ENCODE measurements at regions not wholly inside any gene's neighbourhood (a gene's known extent, or its start where the extent isn't known, plus 50 kb on each side); places are given as distances from the start of the nearest gene placed in this dataset.
A peak's percentile ranks its signal among the peaks of the same experiment; 100 is the strongest.
"Not testable (repeated sequence)": the region's sequence is repeated elsewhere in the genome, so short reads cannot be mapped to it uniquely, and the experiment has no call there.

DNA sequence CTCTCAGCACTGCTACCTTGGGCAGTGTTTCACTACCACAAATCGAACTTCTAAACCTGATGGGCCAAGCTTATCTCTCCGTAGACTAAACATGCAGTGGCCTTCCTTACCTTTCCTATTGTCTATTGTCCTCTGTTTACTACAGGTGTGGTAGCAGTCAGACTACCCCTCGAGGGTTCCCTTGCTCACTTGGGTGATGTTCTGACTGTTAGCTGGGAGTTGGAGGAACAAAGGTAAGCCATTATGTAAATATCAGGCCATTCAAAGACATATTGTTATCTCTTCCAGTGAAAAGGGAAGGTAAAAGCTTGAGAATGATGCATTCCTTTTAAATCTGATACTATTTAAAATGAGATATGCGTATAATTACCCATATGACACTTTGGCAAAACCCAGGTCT, 828.3 kb upstream of the EEF2KMT start:
- DNase-seq, result no peak
- H3K9me3 Mint-ChIP-seq, result peaks cover 0 to 15% (median 11%) of the 10 kb centered on the region in 5 donors
- H3K4me3 Mint-ChIP-seq, result no peak overlapping the region
- H3K27ac ChIP-seq (ENCODE audit: low read depth, low read length), result no peak overlapping the region
- H3K27me3 Mint-ChIP-seq, result no peaks in the 10 kb centered on the region
- no peaks in the 10 kb centered on the region for H3K27me3 ChIP-seq (ENCODE audit: insufficient read depth, low read length, poor library complexity, severe bottlenecking)
- no peaks in the 10 kb centered on the region for H3K36me3 ChIP-seq (ENCODE audit: insufficient read depth, low read length)
- H3K4me3 ChIP-seq (ENCODE audit: low read length), result no peak overlapping the region
- H3K4me1 Mint-ChIP-seq, result no peaks in the 10 kb centered on the region
- CTCF ChIA-PET, result no interaction called here
- POLR2A ChIA-PET, result no interaction called here
- H3K9me3 ChIP-seq (ENCODE audit: low read length), result no peaks in the 10 kb centered on the region
- H3K4me1 ChIP-seq (ENCODE audit: insufficient read depth, low read length), result no peaks in the 10 kb centered on the region
- H3K36me3 Mint-ChIP-seq, result no peaks in the 10 kb centered on the region
- no peak overlapping the region for H3K27ac Mint-ChIP-seq

DNA sequence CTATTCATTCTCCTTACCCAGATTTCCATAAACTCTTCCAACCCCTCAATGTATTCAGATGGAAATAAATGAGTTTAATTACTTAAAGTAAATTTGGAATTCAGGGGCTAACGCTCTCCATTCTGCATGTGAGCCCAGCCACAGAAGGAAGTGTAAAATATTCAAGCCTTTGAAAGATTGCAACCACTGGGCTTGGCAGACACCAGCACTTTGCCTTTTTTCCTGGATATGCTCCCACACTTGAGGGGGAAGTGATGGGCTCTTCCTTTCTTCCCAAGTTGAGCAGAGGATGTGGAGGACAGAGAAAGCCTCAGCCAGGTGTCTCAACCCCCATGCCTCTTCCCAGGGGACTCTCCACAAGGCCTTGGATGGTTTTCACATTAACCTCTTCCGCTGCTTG, 825.1 kb upstream of the EEF2KMT start:
- POLR2A ChIA-PET, result no interaction called here
- Histone ChIP-seq H3K4me1 (ENCODE audit: insufficient read depth, low read length) (no peaks in the 10 kb centered on the region), H3K27ac (ENCODE audit: low read depth, low read length) (no peak overlapping the region), H3K9me3 (ENCODE audit: low read length) (no peaks in the 10 kb centered on the region), H3K27me3 (ENCODE audit: insufficient read depth, low read length, poor library complexity, severe bottlenecking) (no peaks in the 10 kb centered on the region), H3K4me3 (ENCODE audit: low read length) (no peak overlapping the region), H3K36me3 (ENCODE audit: insufficient read depth, low read length) (no peaks in the 10 kb centered on the region)
- Mint-ChIP-seq H3K4me1 (no peaks in the 10 kb centered on the region), H3K9me3 (peaks cover 3 to 16% (median 11%) of the 10 kb centered on the region in 5 donors), H3K4me3 (no peak overlapping the region), H3K36me3 (no peaks in the 10 kb centered on the region), H3K27ac (no peak overlapping the region), H3K27me3 (no peaks in the 10 kb centered on the region)
- DNase-seq, result no peak
- CTCF ChIA-PET, result no interaction called here

DNA sequence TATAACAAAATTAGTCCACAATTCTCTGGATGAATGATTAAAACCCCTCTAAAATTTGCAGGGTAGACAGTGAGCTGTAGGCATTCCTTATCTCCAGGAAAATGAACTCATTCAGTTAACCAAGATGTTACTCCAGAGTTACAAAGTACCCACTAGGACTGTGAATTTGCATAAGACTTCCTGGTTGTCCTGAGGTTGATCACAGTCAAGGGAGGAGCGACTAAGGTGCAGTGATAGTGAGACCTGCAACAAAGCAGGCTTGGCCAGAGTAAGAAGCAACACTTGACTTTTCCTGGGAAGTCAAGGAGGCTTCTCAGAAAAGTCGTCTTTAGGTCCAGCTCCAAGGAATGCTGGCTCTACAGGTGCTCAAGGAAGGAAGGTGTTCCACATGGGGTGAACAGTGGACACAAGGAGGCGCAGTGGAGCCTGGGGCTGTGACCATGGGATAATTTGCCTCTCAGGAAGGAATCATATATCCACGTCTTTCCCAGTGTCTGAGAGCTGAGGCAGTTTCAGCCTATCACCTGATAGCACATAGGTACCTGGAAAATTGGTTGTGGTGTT, 821.1 kb upstream of the EEF2KMT start:
- ChIA-PET CTCF (no interaction called here), POLR2A (no interaction called here)
- Histone ChIP-seq H3K27me3 (ENCODE audit: insufficient read depth, low read length, poor library complexity, severe bottlenecking) (no peaks in the 10 kb centered on the region), H3K4me3 (ENCODE audit: low read length) (no peak overlapping the region), H3K27ac (ENCODE audit: low read depth, low read length) (no peak overlapping the region), H3K9me3 (ENCODE audit: low read length) (no peaks in the 10 kb centered on the region), H3K36me3 (ENCODE audit: insufficient read depth, low read length) (no peaks in the 10 kb centered on the region), H3K4me1 (ENCODE audit: insufficient read depth, low read length) (no peaks in the 10 kb centered on the region)
- no peaks in the 10 kb centered on the region for H3K4me1 Mint-ChIP-seq
- H3K4me3 Mint-ChIP-seq, result no peak overlapping the region
- DNase-seq, result no peak
- peaks cover 0 to 21% (median 5%) of the 10 kb centered on the region in 5 donors for H3K9me3 Mint-ChIP-seq
- H3K27ac Mint-ChIP-seq, result no peak overlapping the region
- H3K27me3 Mint-ChIP-seq, result no peaks in the 10 kb centered on the region
- no peaks in the 10 kb centered on the region for H3K36me3 Mint-ChIP-seq

DNA sequence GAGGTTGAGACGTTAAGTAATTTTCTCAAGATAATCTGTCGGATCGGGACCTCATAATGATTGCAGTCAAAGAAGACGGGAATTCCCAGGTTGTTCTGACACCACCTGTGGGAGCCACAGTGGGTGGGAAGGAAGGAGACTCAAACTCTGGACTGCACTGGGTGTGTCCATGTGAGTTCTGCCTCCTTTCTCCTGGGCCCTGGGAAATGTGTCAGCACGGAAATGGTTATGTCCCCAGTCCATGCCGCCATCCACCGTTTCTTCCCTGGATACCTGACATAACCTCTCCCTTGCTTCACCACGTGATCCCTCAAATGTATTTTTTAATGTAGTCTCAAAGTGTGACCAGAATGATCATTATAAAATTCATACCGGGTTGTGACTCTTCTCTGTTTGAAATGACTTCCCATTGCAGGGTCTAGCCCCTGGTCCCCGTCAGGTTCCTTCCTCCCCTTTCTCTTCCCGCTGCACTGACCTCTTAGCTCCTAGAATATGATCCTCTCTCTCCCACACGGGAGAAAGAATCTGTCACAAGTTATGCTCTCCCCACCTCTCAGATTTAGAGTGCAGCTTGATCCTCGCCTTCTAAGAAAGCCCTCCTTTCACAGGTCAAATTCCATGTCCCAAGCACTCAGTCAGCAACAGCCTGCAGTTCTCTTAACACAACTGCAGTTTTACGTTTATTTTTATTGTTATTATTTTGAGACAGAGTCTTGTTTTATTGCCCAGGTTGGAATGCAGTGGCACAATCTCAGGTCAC, 820.0 kb upstream of the EEF2KMT start:
- Histone ChIP-seq H3K4me1 (ENCODE audit: insufficient read depth, low read length) (no peaks in the 10 kb centered on the region), H3K4me3 (ENCODE audit: low read length) (no peak overlapping the region), H3K9me3 (ENCODE audit: low read length) (no peaks in the 10 kb centered on the region), H3K27me3 (ENCODE audit: insufficient read depth, low read length, poor library complexity, severe bottlenecking) (no peaks in the 10 kb centered on the region), H3K27ac (ENCODE audit: low read depth, low read length) (no peak overlapping the region), H3K36me3 (ENCODE audit: insufficient read depth, low read length) (no peaks in the 10 kb centered on the region)
- Mint-ChIP-seq H3K27me3 (no peaks in the 10 kb centered on the region), H3K4me3 (no peak overlapping the region), H3K36me3 (no peaks in the 10 kb centered on the region), H3K4me1 (no peaks in the 10 kb centered on the region), H3K27ac (no peak overlapping the region), H3K9me3 (peaks cover 0 to 18% (median 6%) of the 10 kb centered on the region in 5 donors)
- no peak for DNase-seq
- CTCF ChIA-PET, result no interaction called here
- POLR2A ChIA-PET, result no interaction called here

DNA sequence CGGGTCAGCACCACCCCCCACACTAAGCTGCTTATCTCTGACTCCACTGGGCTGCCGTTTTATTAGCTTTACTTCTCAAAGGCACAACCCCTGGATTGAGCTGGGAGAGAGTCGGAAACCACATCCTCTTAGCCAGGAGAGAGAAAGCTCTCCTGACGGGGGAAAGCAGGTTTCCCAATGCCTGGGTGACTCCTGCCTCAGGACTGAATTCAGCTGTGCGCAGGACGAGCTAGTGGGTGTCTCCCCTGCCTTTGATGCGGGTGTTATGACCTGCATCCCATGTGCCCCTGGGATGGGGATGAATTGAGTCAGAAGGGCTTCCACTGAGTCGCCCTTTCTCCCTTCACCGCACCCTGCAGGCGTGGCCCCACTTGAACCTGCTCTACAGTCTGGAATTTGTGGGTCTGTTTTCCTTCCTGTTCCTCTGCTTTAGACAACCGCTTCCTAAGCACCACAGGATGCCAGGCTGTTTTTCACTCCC, 819.2 kb upstream of the EEF2KMT start:
- no peak for DNase-seq
- POLR2A ChIA-PET, result no interaction called here
- Mint-ChIP-seq H3K4me3 (no peak overlapping the region), H3K27me3 (no peaks in the 10 kb centered on the region), H3K9me3 (peaks cover 3 to 20% (median 9%) of the 10 kb centered on the region in 5 donors), H3K27ac (no peak overlapping the region), H3K4me1 (no peaks in the 10 kb centered on the region), H3K36me3 (no peaks in the 10 kb centered on the region)
- Histone ChIP-seq H3K4me1 (ENCODE audit: insufficient read depth, low read length) (no peaks in the 10 kb centered on the region), H3K27ac (ENCODE audit: low read depth, low read length) (no peak overlapping the region), H3K27me3 (ENCODE audit: insufficient read depth, low read length, poor library complexity, severe bottlenecking) (no peaks in the 10 kb centered on the region), H3K4me3 (ENCODE audit: low read length) (no peak overlapping the region), H3K9me3 (ENCODE audit: low read length) (no peaks in the 10 kb centered on the region), H3K36me3 (ENCODE audit: insufficient read depth, low read length) (no peaks in the 10 kb centered on the region)
- CTCF ChIA-PET, result no interaction called here

DNA sequence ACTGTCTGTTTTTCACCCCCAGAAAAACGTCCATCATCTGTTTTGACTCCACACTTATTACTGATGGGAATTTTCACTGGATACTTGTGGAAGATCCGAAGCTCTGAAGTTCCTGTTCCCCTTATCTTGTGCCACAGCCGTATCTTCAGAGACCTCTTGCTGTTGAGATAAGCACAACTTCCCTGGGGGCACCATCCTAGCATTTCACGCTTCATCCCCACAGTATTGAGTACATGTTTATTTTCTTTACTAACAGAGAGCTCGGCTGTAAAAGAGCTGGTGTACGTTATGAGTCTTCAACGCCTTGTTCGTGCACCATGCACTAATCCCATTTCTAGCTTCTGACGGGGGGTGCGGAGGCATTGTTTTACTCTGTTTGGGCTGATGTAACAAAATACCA, 813.6 kb upstream of the EEF2KMT start:
- H3K27me3 ChIP-seq (ENCODE audit: insufficient read depth, low read length, poor library complexity, severe bottlenecking), result no peaks in the 10 kb centered on the region
- H3K9me3 Mint-ChIP-seq, result peaks cover 5 to 15% (median 9%) of the 10 kb centered on the region in 5 donors
- peak overlapping the region in 1 of 8 donors; percentile 29 for H3K27ac Mint-ChIP-seq
- no peak overlapping the region for H3K4me3 Mint-ChIP-seq
- ChIA-PET CTCF (no interaction called here), POLR2A (no interaction called here)
- H3K36me3 Mint-ChIP-seq, result no peaks in the 10 kb centered on the region
- no peaks in the 10 kb centered on the region for H3K4me1 ChIP-seq (ENCODE audit: insufficient read depth, low read length)
- H3K27ac ChIP-seq (ENCODE audit: low read depth, low read length), result no peak overlapping the region
- DNase-seq, result no peak
- no peaks in the 10 kb centered on the region for H3K27me3 Mint-ChIP-seq
- H3K4me1 Mint-ChIP-seq, result no peaks in the 10 kb centered on the region
- no peaks in the 10 kb centered on the region for H3K36me3 ChIP-seq (ENCODE audit: insufficient read depth, low read length)
- no peak overlapping the region for H3K4me3 ChIP-seq (ENCODE audit: low read length)
- no peaks in the 10 kb centered on the region for H3K9me3 ChIP-seq (ENCODE audit: low read length)

DNA sequence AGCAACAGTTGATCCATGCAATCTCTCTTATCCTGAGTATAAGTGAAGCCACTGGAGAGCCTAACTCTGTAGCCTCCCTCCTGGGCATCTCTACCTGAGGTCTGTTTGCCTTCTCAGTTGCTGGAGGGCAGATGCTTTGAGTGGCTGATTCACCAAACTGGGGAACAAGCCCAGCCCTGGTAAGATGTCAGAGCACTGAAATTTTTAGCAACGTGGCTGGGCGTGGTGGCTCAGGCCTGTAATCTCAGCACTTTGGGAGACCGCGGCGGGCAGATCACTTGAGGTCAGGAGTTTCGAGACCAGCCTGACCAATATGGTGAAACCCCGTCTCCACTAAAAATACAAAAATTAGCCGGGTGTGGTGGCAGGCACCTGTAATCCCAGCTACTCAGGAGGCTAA, 812.0 kb upstream of the EEF2KMT start:
- H3K9me3 ChIP-seq (ENCODE audit: low read length); POLR2A ChIA-PET; H3K4me3 ChIP-seq (ENCODE audit: low read length); H3K4me1 ChIP-seq (ENCODE audit: insufficient read depth, low read length); CTCF ChIA-PET; H3K4me1 Mint-ChIP-seq; H3K36me3 Mint-ChIP-seq; H3K27me3 ChIP-seq (ENCODE audit: insufficient read depth, low read length, poor library complexity, severe bottlenecking); H3K27ac ChIP-seq (ENCODE audit: low read depth, low read length); DNase-seq; H3K27me3 Mint-ChIP-seq; H3K4me3 Mint-ChIP-seq; H3K27ac Mint-ChIP-seq; H3K36me3 ChIP-seq (ENCODE audit: insufficient read depth, low read length): not testable (repeated sequence)
- H3K9me3 Mint-ChIP-seq, result peaks cover 6 to 14% (median 11%) of the 10 kb centered on the region in 5 donors

DNA sequence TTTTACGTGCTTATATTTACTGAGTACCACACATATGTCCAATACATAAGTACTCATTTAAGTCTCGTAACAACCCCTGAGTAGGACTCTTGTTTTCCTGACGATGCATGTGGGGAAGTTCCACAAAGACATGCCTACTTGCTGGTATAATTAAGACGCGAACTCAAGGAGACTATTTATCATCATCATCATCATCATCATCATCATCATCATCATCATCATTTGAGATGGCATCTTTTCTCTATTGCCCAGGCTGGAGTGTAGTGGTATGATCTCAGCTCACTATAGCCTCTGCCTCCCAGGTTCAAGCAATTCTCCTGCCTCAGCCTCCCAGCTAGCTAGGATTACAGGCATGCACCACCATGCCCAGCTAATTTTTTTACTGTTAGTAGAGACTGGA, 809.9 kb upstream of the EEF2KMT start:
- Histone ChIP-seq H3K9me3 (ENCODE audit: low read length) (no peaks in the 10 kb centered on the region), H3K4me3 (ENCODE audit: low read length) (no peak overlapping the region), H3K27me3 (ENCODE audit: insufficient read depth, low read length, poor library complexity, severe bottlenecking) (no peaks in the 10 kb centered on the region), H3K4me1 (ENCODE audit: insufficient read depth, low read length) (no peaks in the 10 kb centered on the region), H3K27ac (ENCODE audit: low read depth, low read length) (no peak overlapping the region), H3K36me3 (ENCODE audit: insufficient read depth, low read length) (no peaks in the 10 kb centered on the region)
- Mint-ChIP-seq H3K36me3 (no peaks in the 10 kb centered on the region), H3K4me1 (no peaks in the 10 kb centered on the region), H3K27ac (no peak overlapping the region), H3K4me3 (no peak overlapping the region), H3K9me3 (peaks cover 4 to 15% (median 14%) of the 10 kb centered on the region in 5 donors), H3K27me3 (no peaks in the 10 kb centered on the region)
- CTCF ChIA-PET, result no interaction called here
- POLR2A ChIA-PET, result no interaction called here
- no peak for DNase-seq
